Activated CD8-positive, alpha-beta memory T cell treated with anti-CD3 and anti-CD28 coated beads, Interleukin-2, amount 50 U/mL, for 1 hour (primary cell): ENCODE measurements at regions not wholly inside any gene's neighbourhood (a gene's known extent, or its start where the extent isn't known, plus 50 kb on each side); places are given as distances from the start of the nearest gene placed in this dataset.

ENCODE experiments used
- DNase-seq: peaks from one replicate; pipeline ENCODE4 v3.0.0-alpha.2; 2020; ENCODE audit errors: extremely low read depth

- no peak for DNase-seq
These were observed 306.5 kb downstream of the HHIPL2 start for GRCh38 chr1:222241410-222241809.

- no peak for DNase-seq
These were observed 307.2 kb downstream of the HHIPL2 start for GRCh38 chr1:222240536-222241181.

DNA sequence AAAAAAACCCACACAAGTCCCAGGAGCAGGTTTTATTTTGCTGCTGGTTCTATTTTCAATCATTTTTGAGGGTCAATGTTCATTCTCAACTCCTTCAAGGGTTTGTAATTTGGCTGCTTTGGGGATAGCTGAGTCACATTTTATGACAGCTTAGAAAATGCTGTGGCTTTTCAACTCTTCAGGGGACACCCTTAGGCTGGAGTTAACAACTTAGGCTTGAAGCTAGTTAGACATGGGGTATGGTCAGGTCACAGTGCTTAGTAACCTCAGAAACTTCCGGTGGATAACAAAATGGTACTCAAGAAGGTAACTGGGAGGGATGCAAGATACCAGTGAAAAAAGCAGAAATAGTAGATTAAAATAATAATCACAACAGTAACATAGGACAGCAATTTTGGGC, 308.8 kb downstream of the HHIPL2 start:
- DNase-seq: no peak

DNA sequence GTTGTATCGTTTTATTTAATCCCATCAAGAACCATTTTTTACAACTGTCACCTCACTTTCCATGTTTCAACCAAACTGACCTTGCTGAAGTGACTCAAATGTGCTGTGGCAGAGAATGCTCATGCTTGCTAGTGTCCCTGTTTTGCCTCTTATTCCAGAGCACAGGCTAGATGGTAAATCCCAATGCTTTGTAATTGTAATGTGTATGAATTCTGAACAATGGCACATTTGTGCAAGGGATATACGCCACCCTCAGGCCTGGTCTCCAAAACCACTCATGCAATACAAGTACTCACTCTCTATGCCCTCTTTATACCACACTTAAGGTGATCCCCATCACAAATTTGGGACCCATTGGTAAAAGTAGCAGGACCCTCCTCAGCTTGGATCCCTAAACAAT, 313.6 kb downstream of the HHIPL2 start:
- no peak for DNase-seq

GRCh38 chr1:222233444-222234158, 314.3 kb downstream of the HHIPL2 start:
- DNase-seq: no peak

GRCh38 chr1:222232842-222233241, 315.1 kb downstream of the HHIPL2 start:
- DNase-seq: no peak

DNA sequence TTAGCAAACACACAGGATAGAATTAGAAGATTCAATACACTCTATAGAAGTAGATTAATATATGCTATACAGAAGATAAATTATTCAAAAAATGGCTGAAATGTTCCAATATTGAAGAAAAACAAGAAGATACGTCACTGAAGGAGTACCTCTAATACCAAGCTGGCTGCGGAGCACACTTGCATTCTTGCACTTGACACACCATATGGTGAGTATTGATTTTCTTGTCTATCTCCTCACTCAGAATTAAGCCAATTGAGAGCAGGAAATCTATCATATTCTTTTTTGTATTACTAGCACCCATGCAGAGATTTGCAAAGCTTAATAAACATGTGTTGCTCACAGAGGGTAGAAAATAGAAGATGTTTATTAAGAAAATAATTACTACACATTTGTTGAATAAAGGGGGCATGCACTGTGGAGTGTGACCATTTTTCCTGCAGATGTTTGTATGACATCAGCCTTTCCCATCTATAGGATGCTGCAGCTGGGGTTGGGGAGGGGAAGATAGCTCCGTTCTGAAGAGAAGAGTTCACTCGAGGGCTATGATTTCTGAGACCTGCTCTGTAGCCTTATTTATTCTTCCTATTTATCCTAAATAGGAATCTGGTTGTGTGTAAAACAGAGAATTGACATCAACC, 318.1 kb downstream of the HHIPL2 start:
- DNase-seq: no peak

GRCh38 chr1:222225316-222225691, 322.6 kb downstream of the HHIPL2 start:
- DNase-seq: no peak

DNA sequence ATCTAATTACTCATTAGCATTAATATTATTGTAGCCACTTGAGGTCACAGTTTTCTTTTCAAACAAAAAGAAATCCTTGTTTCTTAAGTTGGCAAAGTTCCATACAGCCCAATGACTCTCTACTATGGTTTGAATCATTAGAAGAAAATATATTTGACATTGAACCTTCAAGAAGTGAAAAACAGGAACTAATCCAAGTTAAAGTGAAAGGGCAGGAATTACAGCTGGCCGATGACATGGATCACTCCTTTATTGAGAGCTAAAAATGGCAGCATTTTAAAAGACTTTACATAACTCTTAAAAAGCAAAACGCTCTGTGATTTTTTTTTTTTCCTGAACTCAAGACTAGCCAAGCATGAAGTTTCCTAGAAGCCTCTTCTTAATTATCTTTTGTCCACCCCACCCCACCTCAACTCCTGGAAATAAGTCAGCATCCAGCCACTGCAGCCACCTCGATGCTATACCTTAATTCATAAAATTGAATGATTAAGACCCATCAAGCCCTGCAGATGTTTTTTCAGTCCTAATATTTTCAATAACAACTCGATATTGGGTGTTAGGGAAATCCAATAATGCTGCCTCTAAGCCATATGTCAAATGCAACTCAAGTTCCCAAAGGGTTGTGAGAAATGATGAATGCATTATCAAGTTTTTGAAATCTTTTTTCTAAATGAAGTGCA, 323.1 kb downstream of the HHIPL2 start:
- no peak for DNase-seq

GRCh38 chr1:222224156-222224555, 323.7 kb downstream of the HHIPL2 start:
- no peak for DNase-seq

GRCh38 chr1:222223010-222223409, 324.9 kb downstream of the HHIPL2 start:
- no peak for DNase-seq

GRCh38 chr1:222216255-222216754, 331.6 kb downstream of the HHIPL2 start:
- DNase-seq: no peak

- no peak for DNase-seq
These were observed 337.1 kb downstream of the HHIPL2 start for GRCh38 chr1:222210776-222211175.

DNA sequence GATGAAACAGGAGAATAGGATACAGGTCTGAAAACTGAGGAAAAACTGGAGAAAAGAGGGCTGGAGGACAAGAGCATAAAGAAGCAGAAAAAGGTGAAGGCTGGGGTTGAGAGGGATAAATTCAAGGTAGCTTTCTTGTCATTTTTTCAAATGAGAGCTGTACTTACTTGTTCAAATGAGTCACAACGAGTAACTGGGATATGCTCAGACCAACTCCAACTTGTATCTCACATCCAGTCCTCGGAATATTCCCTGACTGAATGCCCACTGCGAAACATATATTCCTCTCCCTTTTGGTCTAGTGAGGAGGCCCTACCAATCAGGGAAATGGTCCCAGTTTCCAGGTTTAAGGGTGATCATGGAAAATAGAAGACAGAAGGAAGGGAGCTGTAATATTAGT, 343.4 kb downstream of the HHIPL2 start:
- no peak for DNase-seq

DNA sequence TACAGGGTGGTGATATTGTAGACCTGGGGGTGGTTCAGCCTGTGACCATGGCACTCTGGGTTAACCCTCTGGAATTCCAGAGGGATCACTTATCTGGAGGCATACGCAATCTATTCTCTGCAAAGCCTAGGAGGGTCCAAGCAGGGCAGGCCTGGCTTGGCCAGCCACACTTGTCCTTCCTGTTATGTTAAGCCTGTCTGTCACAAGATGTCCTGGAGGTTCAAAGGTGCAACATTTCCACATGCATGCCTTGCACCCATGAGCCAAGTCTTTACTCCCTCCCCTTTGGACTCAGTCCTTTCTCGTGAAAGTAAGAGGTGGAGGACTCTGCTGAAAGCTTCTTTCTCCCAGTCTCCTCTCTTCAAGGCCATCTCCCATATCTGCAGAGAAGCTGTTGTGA, 345.1 kb downstream of the HHIPL2 start:
- DNase-seq: no peak

DNA sequence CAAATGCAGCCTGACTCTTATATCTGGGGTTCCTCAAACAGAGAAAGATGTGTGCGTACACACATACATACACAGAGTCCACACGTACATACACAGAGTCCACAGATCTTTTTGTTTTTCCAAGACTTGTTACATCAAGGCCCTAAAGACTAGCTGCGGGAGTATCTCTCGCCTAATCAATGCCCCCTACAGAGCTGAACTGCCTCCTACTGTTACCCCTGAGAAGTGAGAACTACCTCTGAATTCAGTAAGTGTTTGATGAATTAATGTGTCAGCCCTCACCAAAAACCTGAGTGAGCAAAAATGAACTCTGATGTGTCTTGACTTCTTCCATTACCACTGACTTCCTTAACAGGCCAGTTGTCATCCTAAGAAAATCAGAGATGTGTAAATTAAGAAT, 351.2 kb downstream of the HHIPL2 start:
- no peak for DNase-seq

- no peak for DNase-seq
These were observed 351.6 kb downstream of the HHIPL2 start for GRCh38 chr1:222196288-222196687.

DNA sequence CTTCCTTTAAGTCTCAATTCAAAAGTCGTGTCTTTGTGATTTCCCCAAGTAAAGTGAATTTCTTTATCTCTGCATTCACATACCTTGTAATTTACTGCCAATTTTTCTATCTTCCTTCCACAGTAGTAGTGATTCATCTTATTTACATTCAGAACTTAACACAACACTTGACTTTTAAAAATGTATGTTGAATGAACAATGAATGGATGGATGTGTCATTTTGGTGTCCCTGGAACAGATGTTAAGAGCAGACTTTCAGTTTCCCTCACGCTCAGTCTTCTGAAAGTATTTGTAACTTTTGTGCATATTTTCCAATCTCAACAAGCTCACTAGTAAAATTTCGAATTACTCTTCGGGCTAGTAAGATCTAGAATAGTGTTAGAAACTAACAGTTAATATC, 352.0 kb downstream of the HHIPL2 start:
- DNase-seq: no peak

DNA sequence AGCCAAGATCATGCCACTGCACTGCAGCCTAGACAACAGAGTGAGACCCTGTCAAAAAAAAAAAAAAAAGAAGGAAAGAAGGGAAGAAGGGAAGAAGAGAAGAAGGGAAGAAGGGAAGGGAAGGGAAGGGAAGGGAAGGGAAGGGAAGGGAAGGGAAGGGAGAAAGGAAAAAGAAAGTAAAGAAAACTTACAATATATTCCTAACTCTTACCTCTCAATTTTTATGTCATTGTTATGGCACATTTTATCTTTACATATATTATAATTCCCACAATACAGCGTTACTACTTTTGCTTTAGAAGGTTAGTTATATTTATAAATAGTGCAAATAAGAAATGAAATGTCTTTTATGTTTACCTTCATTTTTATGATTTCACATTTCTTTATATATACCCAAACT, 358.7 kb downstream of the HHIPL2 start:
- DNase-seq: no peak

GRCh38 chr1:222187566-222188332, 360.2 kb downstream of the HHIPL2 start:
- DNase-seq: no peak

- DNase-seq: no peak
These were observed 365.3 kb downstream of the HHIPL2 start for GRCh38 chr1:222182641-222183040.

DNA sequence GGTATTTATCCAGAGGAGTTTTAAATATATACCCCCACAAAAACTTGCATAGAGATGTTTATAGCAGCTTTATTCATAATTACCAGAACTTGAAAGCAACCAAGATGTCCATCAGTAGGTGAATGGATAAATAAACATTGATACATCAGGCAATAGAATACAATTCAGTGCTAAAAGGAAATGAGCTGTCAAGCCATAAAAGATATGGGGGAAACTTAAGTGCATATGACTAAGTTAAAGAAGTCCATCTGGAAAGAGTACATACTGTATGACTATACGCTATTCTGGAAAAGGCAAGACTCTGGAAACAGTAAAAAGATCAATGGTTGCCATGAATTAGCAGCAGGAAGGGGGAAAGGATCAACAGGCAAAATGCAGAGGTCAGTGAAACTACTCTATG, 366.7 kb downstream of the HHIPL2 start:
- no peak for DNase-seq
